ENCODE measurements at regions not wholly inside any gene's neighbourhood (a gene's known extent, or its start where the extent isn't known, plus 50 kb on each side); places are given as distances from the start of the nearest gene placed in this dataset.

DNA sequence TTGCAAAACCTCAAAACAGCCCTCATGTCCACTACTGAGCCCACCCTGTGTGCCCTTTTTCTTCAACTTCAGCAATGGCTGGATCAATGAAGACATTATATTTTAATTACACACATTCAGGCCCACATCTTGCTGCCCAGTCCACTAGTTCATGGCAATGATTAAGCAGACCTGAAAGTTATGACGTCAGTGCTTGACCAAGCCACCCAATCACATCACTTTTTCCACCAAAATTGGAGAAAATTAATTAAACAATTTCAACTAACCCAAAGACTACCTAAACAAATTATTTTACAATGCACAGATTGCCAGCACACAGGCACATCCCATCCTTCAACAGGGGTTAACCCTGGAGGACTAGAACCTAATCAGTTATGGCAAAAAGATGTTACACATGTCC lies 86.6 kb downstream of the EIF1AY start:
- TF ChIP-seq, protein P1, sequence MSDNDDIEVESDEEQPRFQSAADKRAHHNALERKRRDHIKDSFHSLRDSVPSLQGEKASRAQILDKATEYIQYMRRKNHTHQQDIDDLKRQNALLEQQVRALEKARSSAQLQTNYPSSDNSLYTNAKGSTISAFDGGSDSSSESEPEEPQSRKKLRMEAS (IDR thresholded peaks at IDR 0.05): no peak
- TF ChIP-seq TAF1 (conservative IDR thresholded peaks at IDR 0.05) (no peak), FOXA2 (IDR thresholded peaks at IDR 0.05) (no peak), NR2F2 (IDR thresholded peaks at IDR 0.05) (no peak), HNF4A (conservative IDR thresholded peaks at IDR 0.05) (no peak), JUND (IDR thresholded peaks at IDR 0.05) (no peak), RXRA (IDR thresholded peaks at IDR 0.05) (no peak), EGR1 (IDR thresholded peaks at IDR 0.05; ENCODE audit: low read depth in 2 of 2) (no peak), FOXA1 (IDR thresholded peaks at IDR 0.05) (no peak), SP1 (IDR thresholded peaks at IDR 0.05) (no peak), RAD21 (IDR thresholded peaks at IDR 0.05) (no peak), GABPA (IDR thresholded peaks at IDR 0.05 in 1 of 2, conservative IDR thresholded peaks at IDR 0.05 in 1 of 2) (no peak), HNF4G (IDR thresholded peaks at IDR 0.05) (no peak), YY1 (IDR thresholded peaks at IDR 0.05) (no peak)
- TF ChIP-seq, protein P2, sequence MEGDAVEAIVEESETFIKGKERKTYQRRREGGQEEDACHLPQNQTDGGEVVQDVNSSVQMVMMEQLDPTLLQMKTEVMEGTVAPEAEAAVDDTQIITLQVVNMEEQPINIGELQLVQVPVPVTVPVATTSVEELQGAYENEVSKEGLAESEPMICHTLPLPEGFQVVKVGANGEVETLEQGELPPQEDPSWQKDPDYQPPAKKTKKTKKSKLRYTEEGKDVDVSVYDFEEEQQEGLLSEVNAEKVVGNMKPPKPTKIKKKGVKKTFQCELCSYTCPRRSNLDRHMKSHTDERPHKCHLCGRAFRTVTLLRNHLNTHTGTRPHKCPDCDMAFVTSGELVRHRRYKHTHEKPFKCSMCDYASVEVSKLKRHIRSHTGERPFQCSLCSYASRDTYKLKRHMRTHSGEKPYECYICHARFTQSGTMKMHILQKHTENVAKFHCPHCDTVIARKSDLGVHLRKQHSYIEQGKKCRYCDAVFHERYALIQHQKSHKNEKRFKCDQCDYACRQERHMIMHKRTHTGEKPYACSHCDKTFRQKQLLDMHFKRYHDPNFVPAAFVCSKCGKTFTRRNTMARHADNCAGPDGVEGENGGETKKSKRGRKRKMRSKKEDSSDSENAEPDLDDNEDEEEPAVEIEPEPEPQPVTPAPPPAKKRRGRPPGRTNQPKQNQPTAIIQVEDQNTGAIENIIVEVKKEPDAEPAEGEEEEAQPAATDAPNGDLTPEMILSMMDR (IDR thresholded peaks at IDR 0.05; ENCODE audit: low read depth, low read length, missing input control): no peak
- TF ChIP-seq, protein P3, sequence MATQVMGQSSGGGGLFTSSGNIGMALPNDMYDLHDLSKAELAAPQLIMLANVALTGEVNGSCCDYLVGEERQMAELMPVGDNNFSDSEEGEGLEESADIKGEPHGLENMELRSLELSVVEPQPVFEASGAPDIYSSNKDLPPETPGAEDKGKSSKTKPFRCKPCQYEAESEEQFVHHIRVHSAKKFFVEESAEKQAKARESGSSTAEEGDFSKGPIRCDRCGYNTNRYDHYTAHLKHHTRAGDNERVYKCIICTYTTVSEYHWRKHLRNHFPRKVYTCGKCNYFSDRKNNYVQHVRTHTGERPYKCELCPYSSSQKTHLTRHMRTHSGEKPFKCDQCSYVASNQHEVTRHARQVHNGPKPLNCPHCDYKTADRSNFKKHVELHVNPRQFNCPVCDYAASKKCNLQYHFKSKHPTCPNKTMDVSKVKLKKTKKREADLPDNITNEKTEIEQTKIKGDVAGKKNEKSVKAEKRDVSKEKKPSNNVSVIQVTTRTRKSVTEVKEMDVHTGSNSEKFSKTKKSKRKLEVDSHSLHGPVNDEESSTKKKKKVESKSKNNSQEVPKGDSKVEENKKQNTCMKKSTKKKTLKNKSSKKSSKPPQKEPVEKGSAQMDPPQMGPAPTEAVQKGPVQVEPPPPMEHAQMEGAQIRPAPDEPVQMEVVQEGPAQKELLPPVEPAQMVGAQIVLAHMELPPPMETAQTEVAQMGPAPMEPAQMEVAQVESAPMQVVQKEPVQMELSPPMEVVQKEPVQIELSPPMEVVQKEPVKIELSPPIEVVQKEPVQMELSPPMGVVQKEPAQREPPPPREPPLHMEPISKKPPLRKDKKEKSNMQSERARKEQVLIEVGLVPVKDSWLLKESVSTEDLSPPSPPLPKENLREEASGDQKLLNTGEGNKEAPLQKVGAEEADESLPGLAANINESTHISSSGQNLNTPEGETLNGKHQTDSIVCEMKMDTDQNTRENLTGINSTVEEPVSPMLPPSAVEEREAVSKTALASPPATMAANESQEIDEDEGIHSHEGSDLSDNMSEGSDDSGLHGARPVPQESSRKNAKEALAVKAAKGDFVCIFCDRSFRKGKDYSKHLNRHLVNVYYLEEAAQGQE (IDR thresholded peaks at IDR 0.05): no peak
- TF ChIP-seq, protein P4, sequence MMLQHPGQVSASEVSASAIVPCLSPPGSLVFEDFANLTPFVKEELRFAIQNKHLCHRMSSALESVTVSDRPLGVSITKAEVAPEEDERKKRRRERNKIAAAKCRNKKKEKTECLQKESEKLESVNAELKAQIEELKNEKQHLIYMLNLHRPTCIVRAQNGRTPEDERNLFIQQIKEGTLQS (IDR thresholded peaks at IDR 0.05): no peak
- TF ChIP-seq, protein P5, sequence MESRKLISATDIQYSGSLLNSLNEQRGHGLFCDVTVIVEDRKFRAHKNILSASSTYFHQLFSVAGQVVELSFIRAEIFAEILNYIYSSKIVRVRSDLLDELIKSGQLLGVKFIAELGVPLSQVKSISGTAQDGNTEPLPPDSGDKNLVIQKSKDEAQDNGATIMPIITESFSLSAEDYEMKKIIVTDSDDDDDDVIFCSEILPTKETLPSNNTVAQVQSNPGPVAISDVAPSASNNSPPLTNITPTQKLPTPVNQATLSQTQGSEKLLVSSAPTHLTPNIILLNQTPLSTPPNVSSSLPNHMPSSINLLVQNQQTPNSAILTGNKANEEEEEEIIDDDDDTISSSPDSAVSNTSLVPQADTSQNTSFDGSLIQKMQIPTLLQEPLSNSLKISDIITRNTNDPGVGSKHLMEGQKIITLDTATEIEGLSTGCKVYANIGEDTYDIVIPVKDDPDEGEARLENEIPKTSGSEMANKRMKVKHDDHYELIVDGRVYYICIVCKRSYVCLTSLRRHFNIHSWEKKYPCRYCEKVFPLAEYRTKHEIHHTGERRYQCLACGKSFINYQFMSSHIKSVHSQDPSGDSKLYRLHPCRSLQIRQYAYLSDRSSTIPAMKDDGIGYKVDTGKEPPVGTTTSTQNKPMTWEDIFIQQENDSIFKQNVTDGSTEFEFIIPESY (IDR thresholded peaks at IDR 0.05): no peak

More for the DNA sequence above, 86.6 kb downstream of the EIF1AY start:
- H3K4me1 ChIP-seq (ENCODE audit: control insufficient read depth in 4 of 4, insufficient read depth in 4 of 4, low read length in 3 of 4): no peaks in the 10 kb centered on the region
- no peaks in the 10 kb centered on the region for H3K27me3 ChIP-seq (ENCODE audit: control insufficient read depth in 4 of 4, insufficient read depth in 4 of 4, low read length in 3 of 4)
- no peak overlapping the region for H3K27ac ChIP-seq (ENCODE audit: low read depth in 1 of 2, low read length in 2 of 2)
- DNase-seq (ENCODE audit: low spot score): no peak
- H3K4me3 ChIP-seq (ENCODE audit: low read depth in 1 of 3, low read length in 3 of 3): no peak overlapping the region
- H3K36me3 ChIP-seq (ENCODE audit: control insufficient read depth in 4 of 4, insufficient read depth in 3 of 4, low read depth in 1 of 4, low read length in 3 of 4): no peaks in the 10 kb centered on the region
- H3K9me3 ChIP-seq (ENCODE audit: control insufficient read depth in 4 of 4, low read length in 3 of 4): no peaks in the 10 kb centered on the region
- no peak overlapping the region for H3K9ac ChIP-seq (ENCODE audit: low read depth in 1 of 2, low read length in 2 of 2)
- 53% methylated on average over 1 of the region's 1 CpG for WGBS
